HG02981 (cell line): ENCODE measurements at regions not wholly inside any gene's neighbourhood (a gene's known extent, or its start where the extent isn't known, plus 50 kb on each side); places are given as distances from the start of the nearest gene placed in this dataset.

Experiments
- ATAC-seq: cut with Tn5 transposase; IDR thresholded peaks from one replicate; pipeline ENCODE4 v1.9.1; 2021; ENCODE audit warnings: mild to moderate bottlenecking, moderate library complexity; ENCODE audit not compliant: unreplicated experiment

DNA sequence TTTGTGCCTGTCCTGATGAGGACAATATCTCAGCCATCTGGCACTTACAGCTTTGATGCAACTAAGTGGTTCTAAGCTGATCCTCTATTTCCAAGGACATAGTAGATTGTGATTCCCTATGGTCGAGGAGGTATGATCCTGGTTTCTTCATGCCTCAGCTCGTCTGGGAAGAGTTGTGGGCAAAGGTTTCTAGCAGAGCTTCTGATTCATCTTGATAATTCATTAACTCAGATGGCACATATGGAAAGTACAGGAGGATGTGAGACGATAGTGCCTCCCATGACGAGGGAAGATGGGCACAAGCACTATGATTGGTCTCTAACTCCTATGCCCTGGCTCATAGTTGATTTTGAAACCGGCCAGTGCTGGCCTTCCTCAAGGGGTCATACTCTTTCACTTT is 334.2 kb upstream of the SEMA6D start:
- no peak for ATAC-seq

DNA sequence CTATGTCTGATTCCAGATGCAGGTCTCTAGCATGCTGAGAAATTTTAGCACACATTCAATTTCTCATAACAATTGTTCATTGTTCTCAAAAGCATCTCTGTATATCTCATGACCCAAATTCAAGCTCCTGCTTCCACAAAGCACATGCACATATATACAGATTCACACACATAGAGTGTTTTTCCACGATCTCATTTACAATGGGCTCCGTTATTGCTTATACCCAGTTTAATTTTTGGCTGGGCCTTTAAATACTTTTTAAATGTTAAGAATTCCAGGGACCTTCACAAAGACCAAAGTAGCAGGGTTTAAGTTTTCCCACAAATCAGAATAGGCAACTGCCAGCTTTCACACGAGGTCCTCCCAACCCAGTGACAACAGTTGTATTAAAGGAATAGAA is 333.5 kb upstream of the SEMA6D start:
- no peak for ATAC-seq

GRCh38 chr15:47384341-47384740 is 333.0 kb upstream of the SEMA6D start:
- no peak for ATAC-seq

DNA sequence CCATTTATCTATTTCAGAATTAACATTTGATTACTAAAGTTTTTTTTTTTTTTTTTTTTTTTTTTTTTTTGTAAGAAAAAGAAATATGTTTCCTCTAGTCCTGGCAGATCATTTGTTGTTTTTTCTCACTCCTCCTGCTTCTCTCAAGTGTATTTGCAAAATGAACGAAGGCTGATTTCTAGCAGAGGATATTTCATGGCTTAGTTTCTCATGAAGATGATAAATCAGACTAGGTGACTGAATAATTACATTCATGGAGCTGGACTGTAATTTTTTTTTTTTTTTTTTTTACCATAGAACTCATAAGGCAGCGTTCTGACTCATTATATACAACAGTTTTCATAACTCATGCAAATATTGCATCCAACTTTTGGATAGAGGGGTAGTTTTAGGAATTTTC is 332.5 kb upstream of the SEMA6D start:
- no peak for ATAC-seq

GRCh38 chr15:47386459-47386858 is 330.8 kb upstream of the SEMA6D start:
- ATAC-seq = no peak

GRCh38 chr15:47388299-47388698 is 329.0 kb upstream of the SEMA6D start:
- no peak for ATAC-seq

DNA sequence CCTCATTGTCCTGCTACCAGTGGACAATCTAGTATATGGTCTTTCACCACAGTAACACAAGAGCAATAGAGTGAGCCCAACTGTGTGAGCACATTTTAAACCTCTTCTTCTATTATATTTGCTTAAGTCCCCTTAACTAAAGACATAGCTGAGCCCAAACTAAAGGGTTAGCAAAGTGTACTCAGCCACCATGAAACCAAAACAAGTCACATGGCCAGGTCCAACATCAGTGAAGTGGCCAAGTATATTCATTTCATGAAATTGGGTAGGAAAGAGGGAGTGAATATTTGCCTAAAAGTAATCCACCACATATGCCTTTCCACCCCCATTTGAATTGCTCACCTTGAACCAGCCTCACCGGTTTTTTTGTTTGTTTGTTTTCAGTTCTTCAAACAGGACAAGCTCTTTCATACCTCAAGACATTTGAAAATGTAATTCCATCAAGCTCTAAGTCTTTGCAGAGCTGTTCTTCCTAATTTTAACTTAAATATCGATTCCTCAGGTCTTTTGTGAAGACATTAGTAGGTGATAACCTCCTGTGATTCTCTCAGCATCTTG is 327.0 kb upstream of the SEMA6D start:
- no peak for ATAC-seq

DNA sequence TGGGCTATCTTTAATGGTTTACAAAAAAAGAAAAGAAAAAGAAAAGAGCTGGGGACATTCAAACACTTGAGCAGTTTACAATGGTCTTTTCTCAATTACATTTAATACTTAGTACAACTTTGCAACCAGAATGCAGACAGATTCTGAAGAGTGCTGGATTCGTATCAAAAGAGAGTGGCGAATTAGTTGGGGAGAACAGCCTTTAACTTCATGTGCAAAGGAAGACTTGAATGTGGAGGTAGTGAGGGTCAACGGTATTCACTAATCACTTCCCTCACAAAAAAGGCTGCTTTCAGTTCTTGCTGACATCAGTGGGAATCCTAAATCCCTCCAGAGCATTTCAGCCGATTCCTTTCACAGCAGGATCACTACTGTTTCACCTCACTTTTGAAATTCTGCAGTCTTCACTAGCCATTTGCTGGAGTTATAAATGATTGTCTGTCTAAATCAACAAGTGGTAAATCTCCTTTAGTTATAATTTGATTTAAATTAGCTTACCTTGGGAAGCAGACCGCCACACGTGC is 323.0 kb upstream of the SEMA6D start:
- no peak for ATAC-seq

- no peak for ATAC-seq
These were observed 322.2 kb upstream of the SEMA6D start for GRCh38 chr15:47395076-47395475.

DNA sequence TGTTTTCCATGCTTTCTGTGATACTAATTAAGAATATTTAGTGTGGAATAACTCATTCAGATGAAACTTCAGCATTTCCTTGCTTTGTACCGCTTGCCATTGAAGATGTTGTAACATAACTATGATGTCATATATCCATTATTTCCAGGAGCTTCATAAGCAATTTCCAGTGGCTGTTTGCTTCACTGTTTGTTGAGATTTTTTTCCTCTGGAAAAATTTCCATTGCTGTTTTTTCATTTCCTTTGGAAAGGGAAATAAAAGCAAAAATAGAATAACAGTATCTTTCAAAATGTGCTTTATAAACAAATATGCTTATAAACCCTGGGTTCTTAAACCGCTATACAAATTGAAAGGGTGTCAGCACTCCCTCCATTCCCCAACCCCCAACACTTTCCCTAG is 319.6 kb upstream of the SEMA6D start:
- no peak for ATAC-seq

GRCh38 chr15:47398132-47398531 is 319.2 kb upstream of the SEMA6D start:
- no peak for ATAC-seq

DNA sequence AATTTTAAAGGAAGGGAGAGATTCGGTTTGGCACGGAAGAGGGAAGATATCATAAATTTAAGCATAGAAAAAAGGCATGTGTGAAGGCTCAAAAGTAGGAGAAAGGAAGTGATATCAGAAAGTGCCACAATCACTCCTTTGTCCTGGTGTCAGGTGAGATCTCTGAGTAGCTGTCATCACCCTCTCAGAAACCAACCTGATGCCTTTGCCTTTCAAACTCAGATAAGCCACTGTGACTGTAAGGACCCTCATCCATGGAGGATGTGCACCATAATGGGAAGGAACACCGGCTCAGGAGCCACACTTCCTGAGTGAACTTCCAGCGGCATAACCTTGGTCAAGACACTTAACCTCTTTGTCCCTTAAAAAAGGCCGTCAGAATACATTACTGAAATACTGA is 318.7 kb upstream of the SEMA6D start:
- no peak for ATAC-seq

DNA sequence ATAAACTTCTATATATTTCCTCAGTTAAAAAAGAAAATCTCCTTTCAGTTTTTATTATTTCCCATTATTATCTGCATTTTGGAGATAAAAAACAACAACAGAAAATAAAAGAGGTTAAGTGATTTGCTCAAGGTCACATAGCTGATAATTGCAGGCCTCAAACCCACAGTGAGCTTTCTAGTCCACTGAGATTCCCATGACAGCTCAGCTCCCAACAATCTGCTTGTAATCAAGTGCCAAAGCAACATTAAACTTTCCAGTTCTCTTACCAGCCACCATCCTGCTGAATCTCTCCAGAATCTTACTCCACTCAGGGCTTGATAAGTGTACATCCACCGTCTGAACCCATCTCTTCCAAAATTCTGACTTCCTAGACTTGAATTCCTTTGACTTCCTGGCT is 318.2 kb upstream of the SEMA6D start:
- ATAC-seq = no peak

- ATAC-seq = no peak
These were observed 316.7 kb upstream of the SEMA6D start for GRCh38 chr15:47400603-47401002.

GRCh38 chr15:47401427-47401826 is 315.9 kb upstream of the SEMA6D start:
- ATAC-seq = no peak

GRCh38 chr15:47402829-47403228 is 314.5 kb upstream of the SEMA6D start:
- no peak for ATAC-seq

DNA sequence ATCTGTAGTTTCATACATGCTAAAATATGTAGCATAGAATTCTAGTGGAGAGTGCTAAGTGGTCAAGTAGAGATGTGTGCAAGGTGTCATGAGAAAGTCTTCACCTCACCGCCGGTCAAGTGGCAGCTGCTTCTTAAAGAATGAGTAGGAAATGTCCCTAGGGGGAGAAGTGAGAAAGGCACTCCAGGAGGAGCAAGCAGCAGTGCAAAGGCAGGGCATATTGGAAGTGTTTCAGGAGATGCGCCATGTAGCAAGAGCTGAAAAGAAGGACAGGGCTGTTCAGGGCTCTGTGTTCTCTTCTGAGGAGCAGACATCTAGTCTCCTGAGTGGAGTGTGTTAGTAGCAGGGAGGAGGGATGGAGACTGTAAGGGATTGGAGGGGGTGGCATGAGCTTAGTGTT is 312.4 kb upstream of the SEMA6D start:
- ATAC-seq = no peak

- ATAC-seq = no peak
These were observed 311.7 kb upstream of the SEMA6D start for GRCh38 chr15:47405365-47406162.

DNA sequence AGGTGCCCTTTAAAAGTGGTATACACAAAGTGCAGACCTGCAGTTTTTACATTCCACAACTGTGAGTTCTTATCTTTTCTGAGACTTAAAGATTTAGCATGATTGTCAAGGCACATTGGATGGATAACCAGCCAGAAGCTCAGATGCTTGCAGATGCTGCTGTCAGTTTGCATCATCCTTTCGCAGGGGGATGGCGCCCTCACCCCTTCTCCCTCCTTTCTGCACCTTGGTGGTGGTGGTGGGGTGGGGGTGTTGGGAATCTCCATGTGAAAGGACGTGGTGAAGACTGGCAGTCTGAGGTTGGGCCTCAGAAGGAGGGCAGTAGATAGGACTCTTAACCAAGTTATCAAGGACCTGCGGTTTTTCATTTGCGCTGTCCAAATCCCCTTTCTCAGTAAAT is 309.6 kb upstream of the SEMA6D start:
- no peak for ATAC-seq

DNA sequence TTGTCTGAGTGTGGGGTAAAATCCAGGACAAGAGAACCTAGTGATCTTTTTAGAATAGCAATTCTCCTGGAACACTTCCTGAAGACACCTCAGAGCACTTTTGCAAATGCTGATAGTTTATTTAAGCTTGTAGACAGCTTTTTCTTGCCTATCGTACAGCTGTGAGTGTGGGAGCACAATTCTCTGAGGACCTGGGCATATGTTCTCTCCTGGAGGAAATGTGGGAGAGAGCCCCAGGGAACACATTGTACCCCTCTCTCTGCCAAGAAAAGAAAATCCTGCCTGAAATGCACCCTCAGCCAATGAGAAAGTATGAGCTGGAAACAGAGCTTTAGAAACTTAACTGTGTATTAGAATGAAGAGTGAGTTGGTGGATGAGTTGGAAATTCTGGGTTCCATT is 308.3 kb upstream of the SEMA6D start:
- no peak for ATAC-seq

GRCh38 chr15:47409600-47409999 is 307.7 kb upstream of the SEMA6D start:
- ATAC-seq = no peak

GRCh38 chr15:47410247-47410646 is 307.1 kb upstream of the SEMA6D start:
- ATAC-seq = no peak

GRCh38 chr15:47411733-47412132 is 305.6 kb upstream of the SEMA6D start:
- ATAC-seq = no peak
